Right ventricle myocardium superior (tissue), 1 donor: ENCODE measurements at regions not wholly inside any gene's neighbourhood (a gene's known extent, or its start where the extent isn't known, plus 50 kb on each side); places are given as distances from the start of the nearest gene placed in this dataset.

Experiments
- ATAC-seq: fragments of 200-7000 bp; cut with Tn5 transposase; one replicate; pipeline ENCODE4 v1.9.1; 2020; ENCODE audit warnings: mild to moderate bottlenecking; ENCODE audit not compliant: poor library complexity
- DNase-seq: peaks from one replicate; pipeline ENCODE4 v3.0.0-alpha.2; 2020
- intact Hi-C: fragments of 100-400 bp; cut with DNase I; formaldehyde crosslinking; loops from one replicate; pipeline ENCODE4 v1.11.2; 2022
- donor health status: DM: no; HTN: yes; CAD: no; lungs with severe emphysema.

DNA sequence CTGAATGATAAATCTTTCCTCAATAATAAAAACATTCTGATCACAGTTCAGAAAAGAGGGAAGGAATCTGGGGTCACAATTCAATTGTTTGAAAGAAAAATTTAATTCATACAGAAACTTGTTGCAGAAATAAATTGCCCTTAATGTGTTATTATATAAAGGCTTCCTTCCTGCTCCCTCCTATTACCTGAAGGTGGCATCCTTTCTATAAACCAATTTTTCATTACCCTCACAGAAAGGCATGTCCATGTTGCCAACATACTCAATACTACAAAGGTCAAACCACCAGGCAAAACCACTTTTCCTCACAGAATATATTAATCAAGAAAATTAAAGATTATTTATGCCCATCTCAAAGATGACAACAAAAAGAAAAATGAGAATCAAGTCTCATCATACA lies 194.3 kb upstream of the CT83 start:
- intact Hi-C loops: no loop called here
- no peak for DNase-seq
- ATAC-seq: no peak

DNA sequence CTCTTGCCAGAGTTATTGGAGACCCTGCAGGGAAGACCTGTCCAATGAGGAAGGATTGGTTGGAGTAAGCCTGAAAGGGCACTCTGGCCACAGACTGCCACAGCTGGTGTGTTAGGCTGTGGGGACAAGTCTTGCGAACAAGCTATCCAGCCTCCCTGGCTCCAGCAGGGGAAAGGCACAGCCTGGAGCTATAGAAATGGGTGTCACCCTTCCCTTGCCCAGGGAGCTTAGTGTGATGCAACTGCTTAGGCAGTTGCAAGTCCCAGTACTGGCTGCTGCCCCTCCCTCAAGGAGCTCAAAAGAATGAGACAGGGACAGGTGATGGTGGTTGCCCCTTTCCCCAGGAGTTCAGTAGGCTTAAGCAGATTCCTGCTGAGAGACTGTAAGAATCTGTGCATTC lies 165.7 kb upstream of the CT83 start:
- no peak for DNase-seq
- intact Hi-C loops: no loop called here

DNA sequence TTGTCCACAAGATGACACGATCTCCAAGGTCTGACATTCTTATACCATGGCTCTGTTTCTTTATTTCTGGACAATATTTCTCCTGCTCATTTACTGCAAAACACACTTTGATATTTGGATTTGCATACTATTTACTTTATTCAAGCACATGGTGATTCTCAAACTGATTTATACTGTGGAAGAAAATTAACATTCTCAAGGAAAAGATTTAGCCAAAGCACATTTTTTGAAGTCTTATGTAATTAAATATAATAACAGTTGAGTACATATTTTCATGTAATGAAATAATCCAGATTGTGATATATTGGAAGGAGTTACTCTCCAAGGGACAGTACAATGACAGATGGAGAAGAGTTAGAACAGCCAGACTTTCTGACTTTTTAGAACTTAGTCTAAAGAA lies 155.8 kb upstream of the CT83 start:
- DNase-seq (no peak), ATAC-seq (no peak)
- intact Hi-C loops: no loop called here

More for the DNA sequence above, 165.7 kb upstream of the CT83 start:
- no peak for ATAC-seq

DNA sequence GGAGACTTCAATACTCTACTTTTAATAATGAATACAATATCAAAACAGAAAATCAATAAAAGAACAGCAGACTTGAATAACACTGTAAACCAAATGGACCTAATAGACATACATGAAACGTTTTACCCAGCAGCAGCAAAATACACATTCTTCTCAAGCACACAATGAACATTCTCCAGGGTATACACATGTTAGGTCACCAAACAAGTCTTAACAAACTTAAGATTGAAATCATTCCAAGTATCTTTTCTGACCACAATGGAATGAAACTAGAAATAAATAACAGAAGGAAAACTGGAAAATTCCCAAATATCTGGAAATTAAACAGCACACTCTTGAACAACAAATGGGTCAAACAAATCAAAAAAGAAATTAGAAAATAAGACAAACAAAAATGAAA lies 145.0 kb upstream of the CT83 start:
- intact Hi-C loops: no loop called here
- DNase-seq: no peak
- no peak for ATAC-seq

DNA sequence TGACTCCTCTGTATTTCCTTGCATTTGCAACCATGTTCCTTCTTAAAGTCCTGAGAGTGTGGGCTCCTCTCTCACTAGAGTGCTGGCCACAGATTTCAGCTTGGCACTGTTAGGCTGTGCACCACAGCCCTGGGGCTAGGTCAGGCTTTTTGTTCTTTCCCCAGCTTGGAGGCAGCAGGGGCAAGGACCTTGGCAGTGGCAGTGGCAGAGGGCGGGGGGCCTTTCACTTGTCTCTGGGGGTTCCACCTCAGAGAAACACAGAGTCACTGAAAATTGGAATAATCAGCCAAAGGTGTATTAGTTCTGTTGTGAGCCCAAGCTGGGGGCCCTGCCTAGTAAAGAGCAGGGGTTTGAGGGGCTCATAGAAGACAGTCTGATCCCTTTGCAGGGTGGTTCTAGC lies 142.8 kb upstream of the CT83 start:
- ATAC-seq (no peak), DNase-seq (no peak)
- intact Hi-C loops: no loop called here

DNA sequence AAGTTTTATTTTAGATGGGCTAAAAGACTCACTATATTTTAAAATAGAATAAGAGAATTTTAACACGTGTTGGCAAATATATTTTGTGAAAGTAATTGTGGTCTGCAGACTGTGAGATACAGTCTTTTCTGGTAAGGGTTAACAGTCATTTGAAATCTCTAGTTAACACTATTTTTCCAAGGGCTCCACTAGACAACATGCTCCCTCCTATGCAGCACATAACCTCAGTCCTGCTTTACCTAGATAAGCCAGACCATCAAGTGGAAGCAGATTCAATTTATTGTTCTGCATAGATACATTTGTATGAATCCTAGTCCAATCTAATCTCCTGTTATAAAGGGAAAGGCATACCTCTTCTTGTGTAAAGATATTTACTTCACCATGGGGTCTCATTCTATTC lies 133.2 kb upstream of the CT83 start:
- no peak for DNase-seq
- intact Hi-C loops: no loop called here
- no peak for ATAC-seq
